ENCODE measurements at regions not wholly inside any gene's neighbourhood (a gene's known extent, or its start where the extent isn't known, plus 50 kb on each side); places are given as distances from the start of the nearest gene placed in this dataset.

GRCh38 chr7:34207810-34208209 is 302.5 kb downstream of the BMPER start:
- intact Hi-C loops (cut with DNase I; ENCODE audit: low total_unique reads) = no loop called here
- WGBS, 2 donors = 91 to 99% methylated on average over 5 of the region's 5 CpGs
- no peak overlapping the region for H3K4me3 ChIP-seq
- no peaks in the 10 kb centered on the region for H3K27me3 ChIP-seq
- TF ChIP-seq CTCF (IDR thresholded peaks at IDR 0.05) = no peak
- TF ChIP-seq POLR2A (IDR thresholded peaks at IDR 0.05) = no peak
- H3K36me3 ChIP-seq (ENCODE audit: low read depth, missing control alignments) = no peaks in the 10 kb centered on the region
- H3K4me1 ChIP-seq = no peaks in the 10 kb centered on the region
- H3K9me3 ChIP-seq = no peaks in the 10 kb centered on the region
- DNase-seq = no peak
- no peak overlapping the region for H3K27ac ChIP-seq

GRCh38 chr7:34208878-34209621 is 303.7 kb downstream of the BMPER start:
- no peaks in the 10 kb centered on the region for H3K27me3 ChIP-seq
- intact Hi-C loops (cut with DNase I; ENCODE audit: low total_unique reads) = no loop called here
- H3K9me3 ChIP-seq = no peaks in the 10 kb centered on the region
- TF ChIP-seq POLR2A (IDR thresholded peaks at IDR 0.05) (no peak), CTCF (IDR thresholded peaks at IDR 0.05) (no peak)
- no peaks in the 10 kb centered on the region for H3K36me3 ChIP-seq (ENCODE audit: low read depth, missing control alignments)
- no peak overlapping the region for H3K27ac ChIP-seq
- 67 to 68% methylated on average over 5 of the region's 5 CpGs for WGBS, 2 donors
- H3K4me1 ChIP-seq = no peaks in the 10 kb centered on the region
- H3K4me3 ChIP-seq = no peak overlapping the region
- peak; percentile 23 for DNase-seq

- intact Hi-C loops (cut with DNase I; ENCODE audit: low total_unique reads) = no loop called here
- TF ChIP-seq CTCF (IDR thresholded peaks at IDR 0.05) = no peak
- no peak for TF ChIP-seq POLR2A (IDR thresholded peaks at IDR 0.05)
- Histone ChIP-seq H3K27me3 (no peaks in the 10 kb centered on the region), H3K36me3 (ENCODE audit: low read depth, missing control alignments) (no peaks in the 10 kb centered on the region), H3K4me1 (no peaks in the 10 kb centered on the region), H3K9me3 (no peaks in the 10 kb centered on the region), H3K4me3 (no peak overlapping the region), H3K27ac (no peak overlapping the region)
- no peak for DNase-seq
Observed at GRCh38 chr7:34211018-34211417, 305.7 kb downstream of the BMPER start.

- no peaks in the 10 kb centered on the region for H3K27me3 ChIP-seq
- H3K9me3 ChIP-seq = no peaks in the 10 kb centered on the region
- intact Hi-C loops (cut with DNase I; ENCODE audit: low total_unique reads) = no loop called here
- WGBS, 2 donors = 93 to 97% methylated on average over 1 of the region's 1 CpG
- H3K4me3 ChIP-seq = no peak overlapping the region
- H3K4me1 ChIP-seq = no peaks in the 10 kb centered on the region
- no peaks in the 10 kb centered on the region for H3K36me3 ChIP-seq (ENCODE audit: low read depth, missing control alignments)
- TF ChIP-seq CTCF (IDR thresholded peaks at IDR 0.05) = no peak
- TF ChIP-seq POLR2A (IDR thresholded peaks at IDR 0.05) = no peak
- DNase-seq = no peak
- no peak overlapping the region for H3K27ac ChIP-seq
Observed at GRCh38 chr7:34217972-34218371, 312.6 kb downstream of the BMPER start.

GRCh38 chr7:34219153-34219718 is 313.9 kb downstream of the BMPER start:
- TF ChIP-seq CTCF (IDR thresholded peaks at IDR 0.05) (no peak), POLR2A (IDR thresholded peaks at IDR 0.05) (no peak)
- H3K9me3 ChIP-seq = no peaks in the 10 kb centered on the region
- 81 to 84% methylated on average over 3 of the region's 3 CpGs for WGBS, 2 donors
- DNase-seq = no peak
- H3K4me3 ChIP-seq = no peak overlapping the region
- no peaks in the 10 kb centered on the region for H3K27me3 ChIP-seq
- intact Hi-C loops (cut with DNase I; ENCODE audit: low total_unique reads) = no loop called here
- H3K36me3 ChIP-seq (ENCODE audit: low read depth, missing control alignments) = no peaks in the 10 kb centered on the region
- no peak overlapping the region for H3K27ac ChIP-seq
- no peaks in the 10 kb centered on the region for H3K4me1 ChIP-seq

Measured in testis (tissue), 2 donors.